GM19467 (cell line): ENCODE measurements at regions not wholly inside any gene's neighbourhood (a gene's known extent, or its start where the extent isn't known, plus 50 kb on each side); places are given as distances from the start of the nearest gene placed in this dataset.
A peak's percentile ranks its signal among the peaks of the same experiment; 100 is the strongest.

Experiments used
- ATAC-seq: cut with Tn5 transposase; IDR thresholded peaks from one replicate; pipeline ENCODE4 v1.9.1; 2021; ENCODE audit warnings: mild to moderate bottlenecking, moderate library complexity; ENCODE audit not compliant: unreplicated experiment

- ATAC-seq = no peak
These were observed 71.8 kb downstream of the RTL9 start for GRCh38 chrX:110430293-110431076.

GRCh38 chrX:110432091-110432905 is 73.7 kb downstream of the RTL9 start:
- no peak for ATAC-seq

- no peak for ATAC-seq
These were observed 74.2 kb downstream of the RTL9 start for GRCh38 chrX:110432906-110433215.

GRCh38 chrX:110435196-110435595 is 76.5 kb downstream of the RTL9 start:
- no peak for ATAC-seq

- ATAC-seq = no peak
These were observed 77.9 kb downstream of the RTL9 start for GRCh38 chrX:110436523-110436922.

GRCh38 chrX:110437686-110438085 is 79.0 kb downstream of the RTL9 start:
- no peak for ATAC-seq

- no peak for ATAC-seq
These were observed 81.6 kb downstream of the RTL9 start for GRCh38 chrX:110440016-110440805.

- ATAC-seq = peak; percentile 78
These were observed 84.0 kb downstream of the RTL9 start for GRCh38 chrX:110442635-110443034.

- ATAC-seq = no peak
These were observed 86.3 kb downstream of the RTL9 start for GRCh38 chrX:110444996-110445395.

GRCh38 chrX:110448459-110448858 is 89.8 kb downstream of the RTL9 start:
- ATAC-seq = no peak

- no peak for ATAC-seq
These were observed 90.7 kb downstream of the RTL9 start for GRCh38 chrX:110449312-110449711.

GRCh38 chrX:110450050-110450449 is 91.4 kb downstream of the RTL9 start:
- ATAC-seq = peak; percentile 90

GRCh38 chrX:110454336-110454735 is 95.7 kb downstream of the RTL9 start:
- ATAC-seq = no peak

GRCh38 chrX:110462957-110463356 is 104.3 kb downstream of the RTL9 start:
- ATAC-seq = no peak

- no peak for ATAC-seq
These were observed 108.1 kb downstream of the RTL9 start for GRCh38 chrX:110466790-110467189.

GRCh38 chrX:110472265-110472664 is 113.6 kb downstream of the RTL9 start:
- no peak for ATAC-seq

GRCh38 chrX:110477593-110478228 is 119.1 kb downstream of the RTL9 start:
- no peak for ATAC-seq

GRCh38 chrX:110491846-110492620 is 133.4 kb downstream of the RTL9 start:
- ATAC-seq = no peak

GRCh38 chrX:110504947-110505346 is 146.3 kb downstream of the RTL9 start:
- ATAC-seq = no peak
